Trophoblast cell (in vitro differentiated cells and primary cell): ENCODE measurements at regions not wholly inside any gene's neighbourhood (a gene's known extent, or its start where the extent isn't known, plus 50 kb on each side); places are given as distances from the start of the nearest gene placed in this dataset.
"Not testable (repeated sequence)": the region's sequence is repeated elsewhere in the genome, so short reads cannot be mapped to it uniquely, and the experiment has no call there.

Source experiments
- DNase-seq, 2 donors: peaks; one replicate each; pipeline ENCODE4 v3.0.0-alpha.2; 2016
- H2AFZ ChIP-seq: 2 replicates; pipeline ENCODE4 v1.6.1; 2013; ENCODE audit warnings: low read length, moderate library complexity, mild to moderate bottlenecking; ENCODE audit not compliant: insufficient read depth, poor library complexity
- H2AK5ac ChIP-seq: 2 replicates; pipeline ENCODE4 v1.6.1; 2013; ENCODE audit warnings: mild to moderate bottlenecking, low read length
- H2BK120ac ChIP-seq: 2 replicates; pipeline ENCODE4 v1.6.1; 2013; ENCODE audit warnings: low read length, mild to moderate bottlenecking, moderate library complexity; ENCODE audit not compliant: insufficient read depth, poor library complexity
- H2BK12ac ChIP-seq: 2 replicates; pipeline ENCODE4 v1.6.1; 2013; ENCODE audit warnings: mild to moderate bottlenecking, low read length, moderate library complexity
- H2BK5ac ChIP-seq: 2 replicates; pipeline ENCODE4 v1.6.1; 2013; ENCODE audit warnings: low read length, low read depth, moderate library complexity, mild to moderate bottlenecking; ENCODE audit not compliant: poor library complexity
- H3K14ac ChIP-seq: 2 replicates; pipeline ENCODE4 v1.6.1; 2013; ENCODE audit warnings: mild to moderate bottlenecking, low read length
- H3K18ac ChIP-seq: 2 replicates; pipeline ENCODE4 v1.6.1; 2013; ENCODE audit warnings: mild to moderate bottlenecking, low read length
- H3K23ac ChIP-seq: 2 replicates; pipeline ENCODE4 v1.6.1; 2013; ENCODE audit warnings: low read length
- H3K27ac ChIP-seq: 2 replicates; pipeline ENCODE4 v1.5.1; 2013; ENCODE audit warnings: low read depth, mild to moderate bottlenecking, inconsistent platforms, low read length, moderate library complexity
- H3K27me3 ChIP-seq: 2 replicates; pipeline ENCODE4 v1.6.1; 2013; ENCODE audit warnings: inconsistent platforms, mild to moderate bottlenecking, low read length, moderate library complexity; ENCODE audit not compliant: insufficient read depth
- H3K36me3 ChIP-seq, 2 experiments: 1 replicate in 1 of 2; 2 replicates in 1 of 2; pipeline ENCODE4 v1.6.1; 2013; ENCODE audit warnings: low read length in 2 of 2, mild to moderate bottlenecking in 2 of 2, moderate library complexity in 1 of 2; ENCODE audit not compliant: insufficient read depth in 2 of 2, control insufficient read depth in 1 of 2
- H3K4ac ChIP-seq: 2 replicates; pipeline ENCODE4 v1.6.1; 2013; ENCODE audit warnings: low read depth, mild to moderate bottlenecking, low read length, moderate library complexity
- H3K4me1 ChIP-seq, 2 experiments: 1 replicate in 1 of 2; 2 replicates in 1 of 2; pipeline ENCODE4 v1.6.1; 2013; ENCODE audit warnings: low read length in 2 of 2, mild to moderate bottlenecking in 2 of 2, moderate library complexity in 1 of 2; ENCODE audit not compliant: insufficient read depth in 2 of 2, control insufficient read depth in 1 of 2
- H3K4me2 ChIP-seq: 2 replicates; pipeline ENCODE4 v1.6.1; 2013; ENCODE audit warnings: inconsistent platforms, mild to moderate bottlenecking, low read length, moderate library complexity
- H3K4me3 ChIP-seq: 2 replicates; pipeline ENCODE4 v1.5.1; 2013; ENCODE audit warnings: mild to moderate bottlenecking, low read depth, low read length, inconsistent platforms
- H3K79me1 ChIP-seq: one replicate; pipeline ENCODE4 v1.6.1; 2013; ENCODE audit warnings: low read length
- H3K79me2 ChIP-seq: 2 replicates; pipeline ENCODE4 v1.6.1; 2013; ENCODE audit warnings: low read length, mild to moderate bottlenecking; ENCODE audit not compliant: control insufficient read depth, insufficient read depth, poor library complexity
- H3K9ac ChIP-seq: 2 replicates; pipeline ENCODE4 v1.6.1; 2013; ENCODE audit warnings: mild to moderate bottlenecking, low read length
- H3K9me3 ChIP-seq: 2 replicates; pipeline ENCODE4 v1.6.1; 2013; ENCODE audit warnings: low read depth, mild to moderate bottlenecking, control low read depth, inconsistent platforms, low read length; ENCODE audit not compliant: insufficient read depth
- H4K12ac ChIP-seq: 2 replicates; pipeline ENCODE4 v1.6.1; 2013; ENCODE audit warnings: low read depth, mild to moderate bottlenecking, low read length, moderate library complexity
- H4K8ac ChIP-seq: 2 replicates; pipeline ENCODE4 v1.6.1; 2013; ENCODE audit warnings: low read depth, mild to moderate bottlenecking, low read length, moderate library complexity
- H4K91ac ChIP-seq: one replicate; pipeline ENCODE4 v1.6.1; 2013; ENCODE audit warnings: low read depth, mild to moderate bottlenecking, low read length, moderate library complexity
- WGBS: extraction: QIAGEN DNeasy Blood & Tissue Kit; methylation state at CpG from one replicate; pipeline ENCODE4 v1.1.7; 2013; ENCODE audit warnings: missing lambda C conversion rate; ENCODE audit not compliant: insufficient read length, insufficient coverage; ENCODE audit errors: extremely low coverage; 5-methylcytosine and 5-hydroxymethylcytosine counted together

GRCh38 chr16:88171126-88171525 lies 211.6 kb upstream of the ZNF469 start:
- no CpG with 5 or more reads among the region's 1 CpG for WGBS
- H3K27me3 ChIP-seq = not testable (repeated sequence)

DNA sequence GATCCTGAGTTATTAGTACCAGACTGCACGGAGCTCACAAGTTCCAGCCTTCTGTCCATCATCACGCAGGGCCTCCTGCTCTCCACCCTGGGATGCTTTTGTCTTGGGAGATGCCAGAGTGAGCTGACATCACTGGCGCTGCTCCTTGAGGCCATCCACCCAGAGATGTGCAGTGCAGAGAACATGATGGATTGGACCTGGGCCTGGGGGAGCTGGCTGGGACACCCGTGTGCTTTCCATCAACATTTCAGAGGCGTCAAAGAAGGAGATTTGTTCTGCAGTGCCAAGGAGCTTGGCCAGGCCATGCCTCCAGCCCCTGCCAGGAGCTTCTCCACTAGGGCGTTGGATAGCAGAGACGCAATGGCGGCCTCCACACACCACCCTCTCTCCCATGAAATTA lies 206.6 kb upstream of the ZNF469 start:
- not testable (repeated sequence) for H2AK5ac ChIP-seq, H3K4me2 ChIP-seq, H2AFZ ChIP-seq, H4K91ac ChIP-seq, H3K14ac ChIP-seq, H3K79me1 ChIP-seq, H3K79me2 ChIP-seq, H3K27me3 ChIP-seq, DNase-seq, H4K8ac ChIP-seq, H3K27ac ChIP-seq, H3K4me3 ChIP-seq, H3K9me3 ChIP-seq, H2BK5ac ChIP-seq, H3K4ac ChIP-seq, H2BK12ac ChIP-seq, H3K36me3 ChIP-seq, H3K18ac ChIP-seq, H3K4me1 ChIP-seq, H3K23ac ChIP-seq, H4K12ac ChIP-seq, H3K9ac ChIP-seq, H2BK120ac ChIP-seq
- WGBS = no CpG with 5 or more reads among the region's 8 CpGs

More at GRCh38 chr16:88171126-88171525, 211.6 kb upstream of the ZNF469 start:
- not testable (repeated sequence) for DNase-seq, H4K91ac ChIP-seq, H4K8ac ChIP-seq, H3K79me2 ChIP-seq, H3K27ac ChIP-seq, H3K36me3 ChIP-seq, H3K4me2 ChIP-seq, H2BK12ac ChIP-seq, H3K14ac ChIP-seq, H2AK5ac ChIP-seq, H3K9me3 ChIP-seq, H3K79me1 ChIP-seq, H4K12ac ChIP-seq, H2AFZ ChIP-seq, H3K4ac ChIP-seq, H3K18ac ChIP-seq, H3K23ac ChIP-seq, H2BK5ac ChIP-seq, H2BK120ac ChIP-seq, H3K9ac ChIP-seq, H3K4me3 ChIP-seq, H3K4me1 ChIP-seq

- H3K79me1 ChIP-seq, H3K4me2 ChIP-seq, H3K4ac ChIP-seq, H3K9me3 ChIP-seq, H3K4me3 ChIP-seq, H3K36me3 ChIP-seq, H2AK5ac ChIP-seq, H3K18ac ChIP-seq, H3K14ac ChIP-seq, H2BK12ac ChIP-seq, H4K12ac ChIP-seq, H4K91ac ChIP-seq, H3K27me3 ChIP-seq, DNase-seq, H3K4me1 ChIP-seq, H3K27ac ChIP-seq, H4K8ac ChIP-seq, H3K79me2 ChIP-seq, H2BK5ac ChIP-seq, H2BK120ac ChIP-seq, H3K23ac ChIP-seq, H2AFZ ChIP-seq, H3K9ac ChIP-seq: not testable (repeated sequence)
- no CpG with 5 or more reads among the region's 23 CpGs for WGBS
These were observed 206.1 kb upstream of the ZNF469 start for GRCh38 chr16:88176591-88177180.

DNA sequence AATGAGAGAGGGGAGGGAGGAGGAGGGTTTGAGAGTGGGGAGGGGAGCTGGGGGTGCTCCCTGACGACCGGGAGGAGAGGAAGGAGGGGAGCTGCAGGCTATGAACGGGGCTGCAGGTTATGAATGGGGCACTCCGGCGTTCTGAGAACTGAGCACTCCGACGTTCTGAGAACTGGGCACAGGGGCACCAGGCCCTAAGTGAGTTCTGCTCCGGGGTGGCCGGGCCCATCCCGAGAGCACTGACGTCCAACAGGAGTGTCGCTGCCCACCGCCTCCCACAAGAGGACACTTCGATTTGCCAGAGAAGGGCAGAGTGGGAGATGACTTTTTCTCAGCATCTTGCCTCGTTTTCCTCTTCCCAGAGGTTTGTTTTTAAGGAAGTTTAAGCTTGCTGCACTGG lies 204.5 kb upstream of the ZNF469 start:
- not testable (repeated sequence) for H3K4me3 ChIP-seq, H3K9ac ChIP-seq, H3K18ac ChIP-seq, H3K4ac ChIP-seq, H2AFZ ChIP-seq, H4K12ac ChIP-seq, H2AK5ac ChIP-seq, H2BK5ac ChIP-seq, H4K91ac ChIP-seq, H2BK12ac ChIP-seq, DNase-seq, H3K79me1 ChIP-seq, H3K14ac ChIP-seq, H3K27ac ChIP-seq, H2BK120ac ChIP-seq, H3K4me2 ChIP-seq, H3K9me3 ChIP-seq, H3K27me3 ChIP-seq, H3K36me3 ChIP-seq, H4K8ac ChIP-seq, H3K79me2 ChIP-seq, H3K4me1 ChIP-seq, H3K23ac ChIP-seq
- WGBS = no CpG with 5 or more reads among the region's 15 CpGs
